MM.1S (cell line): ENCODE measurements at regions not wholly inside any gene's neighbourhood (a gene's known extent, or its start where the extent isn't known, plus 50 kb on each side); places are given as distances from the start of the nearest gene placed in this dataset.

ENCODE experiments used
- DNase-seq: peaks from one replicate; pipeline ENCODE4 v3.0.0-alpha.2; 2015
- H2AFZ ChIP-seq: fragments of 300-600 bp; sonication (generic); 2 replicates; pipeline ENCODE4 v1.6.0; 2016; ENCODE audit warnings: antibody characterized with exemption, low read length
- H3F3A ChIP-seq: fragments of 300-600 bp; sonication (generic); 2 replicates; pipeline ENCODE4 v1.6.1; 2016; ENCODE audit warnings: mild to moderate bottlenecking, antibody characterized with exemption, low read length, moderate library complexity, mixed read lengths; ENCODE audit not compliant: insufficient read depth
- H3K27ac ChIP-seq: fragments of 300-600 bp; sonication (generic); 2 replicates; pipeline ENCODE4 v1.5.1; 2016; ENCODE audit warnings: mild to moderate bottlenecking, low read length
- H3K27me3 ChIP-seq: fragments of 300-600 bp; sonication (generic); replicated peaks from 2 replicates; pipeline ENCODE4 v1.6.0; 2016; ENCODE audit warnings: low read length; ENCODE audit not compliant: insufficient read depth
- H3K36me3 ChIP-seq: fragments of 300-600 bp; sonication (generic); replicated peaks from 2 replicates; pipeline ENCODE4 v1.6.1; 2016; ENCODE audit warnings: mild to moderate bottlenecking, low read length, mixed read lengths; ENCODE audit not compliant: insufficient read depth
- H3K4me1 ChIP-seq: fragments of 300-600 bp; sonication (generic); 2 replicates; pipeline ENCODE4 v1.6.1; 2016; ENCODE audit warnings: low read length, mixed read lengths
- H3K4me2 ChIP-seq: fragments of 300-600 bp; sonication (generic); 2 replicates; pipeline ENCODE4 v1.6.0; 2016; ENCODE audit warnings: low read depth, low read length
- H3K4me3 ChIP-seq: fragments of 300-600 bp; sonication (generic); 2 replicates; pipeline ENCODE4 v1.5.1; 2016; ENCODE audit warnings: low read length, mixed read lengths
- H3K79me2 ChIP-seq: fragments of 300-600 bp; sonication (generic); 2 replicates; pipeline ENCODE4 v1.6.1; 2016; ENCODE audit warnings: mixed run types, low read length, mixed read lengths
- H3K9ac ChIP-seq: fragments of 300-600 bp; sonication (generic); 2 replicates; pipeline ENCODE4 v1.6.1; 2016; ENCODE audit warnings: low read length, mixed read lengths
- H3K9me2 ChIP-seq: fragments of 300-600 bp; sonication (generic); replicated peaks from 2 replicates; pipeline ENCODE4 v1.6.1; 2016; ENCODE audit warnings: mild to moderate bottlenecking, low read length, mixed read lengths; ENCODE audit not compliant: insufficient read depth
- H3K9me3 ChIP-seq: fragments of 300-600 bp; sonication (generic); replicated peaks from 2 replicates; pipeline ENCODE4 v1.6.1; 2016; ENCODE audit warnings: mild to moderate bottlenecking, low read length, mixed read lengths; ENCODE audit not compliant: insufficient read depth
- H4K20me1 ChIP-seq: fragments of 300-600 bp; sonication (generic); 2 replicates; pipeline ENCODE4 v1.6.1; 2016; ENCODE audit warnings: mild to moderate bottlenecking, low read length, moderate library complexity, mixed read lengths; ENCODE audit not compliant: insufficient read depth
- CTCF ChIP-seq: fragments of 300-600 bp; sonication (generic); IDR thresholded peaks from 2 replicates; pipeline ENCODE4 v1.5.1; 2016; ENCODE audit warnings: antibody characterized with exemption, low read length, mixed read lengths
- EZH2 ChIP-seq: fragments of 300-600 bp; sonication (generic); optimal IDR thresholded peaks from 2 replicates; pipeline ENCODE3; 2017; ENCODE audit warnings: low read depth, mild to moderate bottlenecking, antibody characterized with exemption, low read length, mixed read lengths
- EZH2phosphoT487 ChIP-seq: fragments of 300-600 bp; sonication (generic); IDR thresholded peaks from 2 replicates; pipeline ENCODE4 v1.6.1; 2018; ENCODE audit warnings: antibody characterized with exemption, low read length

DNA sequence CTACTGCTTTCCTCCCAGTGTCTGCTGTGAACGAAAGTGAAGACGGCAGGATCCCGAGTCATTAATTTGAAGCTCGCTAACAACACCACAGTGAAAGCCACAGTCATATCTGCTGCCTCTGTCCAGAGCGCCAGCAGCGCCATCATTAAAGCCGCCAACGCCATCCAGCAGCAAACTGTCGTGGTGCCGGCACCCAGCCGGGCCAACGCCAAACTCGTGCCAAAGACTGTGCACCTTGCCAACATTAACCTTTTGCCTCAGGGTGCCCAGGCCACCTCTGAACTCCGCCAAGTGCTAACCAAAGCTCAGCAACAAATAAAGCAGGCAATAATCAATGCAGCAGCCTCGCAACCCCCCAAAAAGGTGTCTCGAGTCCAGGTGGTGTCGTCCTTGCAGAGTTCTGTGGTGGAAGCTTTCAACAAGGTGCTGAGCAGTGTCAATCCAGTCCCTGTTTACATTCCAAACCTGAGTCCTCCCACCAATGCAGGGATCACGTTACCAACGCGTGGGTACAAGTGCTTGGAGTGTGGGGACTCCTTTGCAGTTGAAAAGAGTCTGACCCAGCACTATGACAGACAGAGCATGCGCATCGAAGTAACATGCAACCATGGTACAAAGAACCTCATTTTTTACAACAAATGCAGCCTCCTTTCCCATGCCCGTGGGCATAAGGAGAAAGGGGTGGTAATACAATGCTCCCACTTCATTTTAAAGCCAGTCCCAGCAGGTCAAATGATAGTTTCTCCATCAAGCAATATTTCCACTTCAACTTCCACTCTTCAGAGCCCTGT lies 94.8 kb upstream of the KCNMA1 start:
- Histone ChIP-seq H3K36me3 (no peaks in the 10 kb centered on the region), H4K20me1 (no peaks in the 10 kb centered on the region), H3K27ac (no peak overlapping the region), H3K4me3 (no peak overlapping the region), H3K4me2 (no peak overlapping the region), H3F3A (no peaks in the 10 kb centered on the region), H2AFZ (no peak overlapping the region), H3K9ac (no peak overlapping the region), H3K4me1 (no peaks in the 10 kb centered on the region), H3K9me2 (no peaks in the 10 kb centered on the region), H3K79me2 (no peaks in the 10 kb centered on the region), H3K27me3 (no peaks in the 10 kb centered on the region), H3K9me3 (no peaks in the 10 kb centered on the region)
- DNase-seq = no peak
- no peak for TF ChIP-seq EZH2phosphoT487
- no peak for TF ChIP-seq EZH2
- TF ChIP-seq CTCF = no peak

DNA sequence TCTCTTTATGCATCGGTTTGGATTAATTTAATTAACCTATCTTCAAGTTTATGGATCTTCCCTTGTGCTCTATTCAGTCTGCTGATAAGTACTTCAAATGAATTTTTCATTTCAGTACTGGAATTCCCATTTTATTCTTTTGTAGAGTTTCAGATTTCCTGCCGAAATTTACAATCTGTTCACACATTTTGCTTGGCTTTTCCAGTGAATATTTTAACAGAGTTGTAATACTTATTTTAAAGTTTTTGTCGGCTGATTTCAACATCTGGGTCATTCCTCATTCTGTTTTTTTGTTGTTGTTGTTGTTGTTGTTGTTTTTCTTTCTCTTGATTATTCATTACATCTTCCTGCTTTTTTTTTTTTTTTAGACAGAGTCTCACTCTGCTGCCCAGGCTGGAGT lies 89.9 kb upstream of the KCNMA1 start:
- Histone ChIP-seq H3F3A (no peaks in the 10 kb centered on the region), H3K4me3 (no peak overlapping the region), H3K79me2 (no peaks in the 10 kb centered on the region), H3K27ac (no peak overlapping the region), H3K9ac (no peak overlapping the region), H3K36me3 (no peaks in the 10 kb centered on the region), H3K9me2 (no peaks in the 10 kb centered on the region), H4K20me1 (no peaks in the 10 kb centered on the region), H3K4me1 (no peaks in the 10 kb centered on the region), H3K4me2 (no peak overlapping the region), H3K27me3 (no peaks in the 10 kb centered on the region), H2AFZ (no peak overlapping the region), H3K9me3 (no peaks in the 10 kb centered on the region)
- no peak for DNase-seq
- TF ChIP-seq EZH2phosphoT487 (no peak), EZH2 (no peak), CTCF (no peak)

GRCh38 chr10:77726732-77727131 lies 89.1 kb upstream of the KCNMA1 start:
- no peaks in the 10 kb centered on the region for H3K27me3 ChIP-seq
- no peaks in the 10 kb centered on the region for H3K9me3 ChIP-seq
- no peak overlapping the region for H3K4me2 ChIP-seq
- H3K4me3 ChIP-seq = no peak overlapping the region
- no peaks in the 10 kb centered on the region for H3K36me3 ChIP-seq
- no peak overlapping the region for H3K27ac ChIP-seq
- DNase-seq = no peak
- TF ChIP-seq CTCF = no peak
- no peak for TF ChIP-seq EZH2
- no peak for TF ChIP-seq EZH2phosphoT487
- no peaks in the 10 kb centered on the region for H3K4me1 ChIP-seq
- no peaks in the 10 kb centered on the region for H4K20me1 ChIP-seq
- H3K79me2 ChIP-seq = no peaks in the 10 kb centered on the region
- no peaks in the 10 kb centered on the region for H3F3A ChIP-seq
- H3K9me2 ChIP-seq = no peaks in the 10 kb centered on the region
- no peak overlapping the region for H3K9ac ChIP-seq
- H2AFZ ChIP-seq = no peak overlapping the region
